WTC11 (cell line): ENCODE measurements at regions not wholly inside any gene's neighbourhood (a gene's known extent, or its start where the extent isn't known, plus 50 kb on each side); places are given as distances from the start of the nearest gene placed in this dataset.

Source experiments
- ATAC-seq: fragments of 200-7000 bp; cut with Tn5 transposase; 2 replicates; pipeline ENCODE4 v1.10.0; 2021; ENCODE audit warnings: mild to moderate bottlenecking, moderate library complexity
- CTCF ChIA-PET: fragments of 300-600 bp; sonication (Branson Sonifier 250); formaldehyde crosslinking; loops from one replicate; lab custom pipeline; 2021; ENCODE audit warnings: antibody characterized with exemption; lab: Charles Lee
- POLR2A ChIA-PET: fragments of 350-600 bp; sonication (Branson Sonifier 250); formaldehyde crosslinking; loops from one replicate; lab custom pipeline; 2021; ENCODE audit warnings: antibody characterized with exemption; lab: Charles Lee
- DNase-seq: peaks from one replicate; pipeline ENCODE4 v3.0.0; 2021; ENCODE audit warnings: low spot score
- H3K27ac Mint-ChIP-seq: 2 replicates; pipeline ENCODE4 v1.8.0; 2021; ENCODE audit warnings: mixed read lengths
- H3K27me3 Mint-ChIP-seq: 2 replicates; pipeline ENCODE4 v1.8.0; 2021; ENCODE audit warnings: low read depth, mild to moderate bottlenecking, moderate library complexity, mixed read lengths
- H3K36me3 Mint-ChIP-seq: 2 replicates; pipeline ENCODE4 v1.8.0; 2021; ENCODE audit warnings: mixed read lengths
- H3K4me1 Mint-ChIP-seq: 2 replicates; pipeline ENCODE4 v1.8.0; 2022; ENCODE audit warnings: mixed read lengths
- H3K4me3 Mint-ChIP-seq: 2 replicates; pipeline ENCODE4 v1.8.0; 2021; ENCODE audit warnings: mild to moderate bottlenecking, moderate library complexity, mixed read lengths
- H3K9me3 Mint-ChIP-seq: 2 replicates; pipeline ENCODE4 v1.8.0; 2021; ENCODE audit warnings: mixed read lengths
- AFF4 ChIP-seq: sonication (generic); formaldehyde crosslinking; IDR thresholded peaks from 2 replicates; pipeline ENCODE4 v1.8.1; 2023; ENCODE audit warnings: mild to moderate bottlenecking, missing genetic modification reagents, borderline replicate concordance
- ATF6 ChIP-seq: sonication (generic); formaldehyde crosslinking; IDR thresholded peaks from 2 replicates; pipeline ENCODE4 v1.8.1; 2023; ENCODE audit warnings: mild to moderate bottlenecking, missing genetic modification reagents
- CDX4 ChIP-seq: fragments of 250-450 bp; sonication (Bioruptor Pico); IDR thresholded peaks from 2 replicates; pipeline ENCODE4 v1.9.0; 2021; ENCODE audit warnings: moderate library complexity, mild to moderate bottlenecking, inconsistent platforms, borderline replicate concordance
- ESRRA ChIP-seq: sonication (generic); formaldehyde crosslinking; IDR thresholded peaks from 2 replicates; pipeline ENCODE4 v1.8.1; 2022; ENCODE audit warnings: mild to moderate bottlenecking, missing genetic modification reagents, borderline replicate concordance
- MYBL2 ChIP-seq: sonication (generic); formaldehyde crosslinking; IDR thresholded peaks from 2 replicates; pipeline ENCODE4 v1.8.1; 2023; ENCODE audit warnings: mild to moderate bottlenecking, moderate library complexity, missing genetic modification reagents
- NFYB ChIP-seq: sonication (generic); formaldehyde crosslinking; conservative IDR thresholded peaks from 2 replicates; pipeline ENCODE4 v1.8.0; 2022; ENCODE audit warnings: low read depth, missing genetic modification reagents
- RORB ChIP-seq: fragments of 250-450 bp; sonication (Bioruptor Pico); IDR thresholded peaks from 2 replicates; pipeline ENCODE4 v1.9.0; 2021; ENCODE audit warnings: mild to moderate bottlenecking
- SOX15 ChIP-seq: fragments of 250-450 bp; sonication (Bioruptor Pico); IDR thresholded peaks from 2 replicates; pipeline ENCODE4 v1.9.0; 2021; ENCODE audit warnings: mild to moderate bottlenecking
- TCF7 ChIP-seq: sonication (generic); formaldehyde crosslinking; IDR thresholded peaks from 2 replicates; pipeline ENCODE4 v1.8.0; 2022; ENCODE audit warnings: mild to moderate bottlenecking, low read depth, missing genetic modification reagents, moderate library complexity
- USF2 ChIP-seq: sonication (generic); formaldehyde crosslinking; IDR thresholded peaks from 2 replicates; pipeline ENCODE4 v1.8.1; 2023; ENCODE audit warnings: mild to moderate bottlenecking, missing genetic modification reagents, moderate library complexity
- ZMAT4 ChIP-seq: fragments of 250-450 bp; sonication (Bioruptor Pico); IDR thresholded peaks from 2 replicates; pipeline ENCODE4 v1.9.0; 2021; ENCODE audit warnings: mild to moderate bottlenecking
- ZNF138 ChIP-seq: sonication (generic); formaldehyde crosslinking; conservative IDR thresholded peaks from 2 replicates; pipeline ENCODE4 v1.8.1; 2022; ENCODE audit warnings: mild to moderate bottlenecking, moderate library complexity, missing genetic modification reagents
- ZNF281 ChIP-seq: sonication (generic); formaldehyde crosslinking; IDR thresholded peaks from 2 replicates; pipeline ENCODE4 v1.8.0; 2023; ENCODE audit warnings: mild to moderate bottlenecking, missing genetic modification reagents
- ZNF512 ChIP-seq: sonication (generic); formaldehyde crosslinking; IDR thresholded peaks from 2 replicates; pipeline ENCODE4 v1.8.1; 2022; ENCODE audit warnings: missing genetic modification reagents, borderline replicate concordance
- ZNF532 ChIP-seq: fragments of 250-450 bp; sonication (Bioruptor Pico); IDR thresholded peaks from 2 replicates; pipeline ENCODE4 v1.9.0; 2021; ENCODE audit warnings: mild to moderate bottlenecking, borderline replicate concordance

- POLR2A ChIA-PET: no interaction called here
- DNase-seq (no peak), ATAC-seq (no peak)
- CTCF ChIA-PET: no interaction called here
- H3K4me1 Mint-ChIP-seq: peaks cover 11% of the 10 kb centered on the region
- H3K4me3 Mint-ChIP-seq: no peak overlapping the region
- H3K36me3 Mint-ChIP-seq: no peaks in the 10 kb centered on the region
- H3K9me3 Mint-ChIP-seq: no peaks in the 10 kb centered on the region
- no peak overlapping the region for H3K27ac Mint-ChIP-seq
- no peaks in the 10 kb centered on the region for H3K27me3 Mint-ChIP-seq
- no peak for TF ChIP-seq CDX4 (CRISPR knock-in tag)
- TF ChIP-seq ZNF512 (CRISPR knock-in tag): no peak
- TF ChIP-seq ESRRA (CRISPR knock-in tag): no peak
- TF ChIP-seq NFYB (CRISPR knock-in tag): no peak
- TF ChIP-seq RORB (CRISPR knock-in tag): no peak
These were observed 654.3 kb downstream of the ANXA1 start for GRCh38 chr9:73805853-73806458.

- no peaks in the 10 kb centered on the region for H3K27me3 Mint-ChIP-seq
- H3K4me3 Mint-ChIP-seq: no peak overlapping the region
- H3K4me1 Mint-ChIP-seq: peaks cover 11% of the 10 kb centered on the region
- ChIA-PET CTCF (no interaction called here), POLR2A (no interaction called here)
- no peak for DNase-seq
- no peaks in the 10 kb centered on the region for H3K9me3 Mint-ChIP-seq
- H3K36me3 Mint-ChIP-seq: no peaks in the 10 kb centered on the region
- no peak for ATAC-seq
- H3K27ac Mint-ChIP-seq: no peak overlapping the region
- TF ChIP-seq TCF7 (CRISPR knock-in tag) (no peak), CDX4 (CRISPR knock-in tag) (no peak), USF2 (CRISPR knock-in tag) (no peak), AFF4 (CRISPR knock-in tag) (no peak), ATF6 (CRISPR knock-in tag) (no peak), MYBL2 (CRISPR knock-in tag) (no peak), SOX15 (CRISPR knock-in tag) (no peak), ZNF138 (CRISPR knock-in tag) (no peak), ZMAT4 (CRISPR knock-in tag) (no peak), ZNF281 (CRISPR knock-in tag) (no peak), ZNF532 (CRISPR knock-in tag) (no peak)
These were observed 655.2 kb downstream of the ANXA1 start for GRCh38 chr9:73806876-73807275.
